Stomach (tissue), 8 donors: ENCODE measurements at regions not wholly inside any gene's neighbourhood (a gene's known extent, or its start where the extent isn't known, plus 50 kb on each side); places are given as distances from the start of the nearest gene placed in this dataset.

Source experiments
- DNase-seq, 2 donors: peaks; one replicate each; pipeline versions ENCODE4 v3.0.0 to v3.0.0-alpha.2; 2013 to 2019
- H3K27ac ChIP-seq, 5 donors: fragments of 200-600 bp in 4 of 5; sonication (generic) in 4 of 5; one replicate each; pipeline ENCODE4 v1.5.1; 2013 to 2019; ENCODE audit warnings: mild to moderate bottlenecking in 1 of 5, moderate library complexity in 1 of 5
- H3K27me3 ChIP-seq, 3 donors: fragments of 200-600 bp; sonication (generic); one replicate each; pipeline ENCODE4 v1.5.1; 2017 to 2019; ENCODE audit warnings: mixed run types in 1 of 3
- H3K36me3 ChIP-seq, 4 donors: fragments of 200-600 bp; sonication (generic); 1 replicate in 3 of 4; 2 replicates in 1 of 4; pipeline ENCODE4 v1.5.1; 2016 to 2019
- H3K4me1 ChIP-seq, 4 donors: fragments of 200-600 bp; sonication (generic); one replicate each; pipeline ENCODE4 v1.5.1; 2016 to 2019
- H3K4me3 ChIP-seq, 4 donors: fragments of 200-600 bp; sonication (generic) in 3 of 4; one replicate each; pipeline ENCODE4 v1.5.1; 2016 to 2019; ENCODE audit warnings: mild to moderate bottlenecking in 1 of 4
- H3K9me3 ChIP-seq, 4 donors: fragments of 200-600 bp; sonication (generic); one replicate each; pipeline ENCODE4 v1.5.1; 2016 to 2019
- EP300 ChIP-seq: sonication (generic); formaldehyde crosslinking; IDR thresholded peaks from one replicate; pipeline ENCODE4 v1.6.1; 2017; ENCODE audit warnings: antibody characterized with exemption
- POLR2A ChIP-seq, 4 donors: fragments of 450-650 bp; IDR thresholded peaks; one replicate each; pipeline ENCODE4 v1.6.1; 2016; ENCODE audit warnings: antibody characterized with exemption in 4 of 4, control low read depth in 2 of 4, mild to moderate bottlenecking in 1 of 4, moderate library complexity in 1 of 4
- POLR2AphosphoS5 ChIP-seq, 3 donors: sonication (generic); formaldehyde crosslinking; IDR thresholded peaks; one replicate each; pipeline ENCODE4 v1.6.1; 2016; ENCODE audit warnings: antibody characterized with exemption in 3 of 3
- WGBS, 5 donors: extraction: QIAGEN DNeasy Blood & Tissue Kit in 3 of 5; methylation state at CpG; one replicate each; pipeline versions ENCODE4 v1.1.5 to v1.1.7; 2013 to 2018; 5-methylcytosine and 5-hydroxymethylcytosine counted together
- intact Hi-C: fragments of 100-400 bp; cut with DNase I; formaldehyde crosslinking; loops from one replicate; pipeline ENCODE4 v1.15.1; 2023; ENCODE audit warnings: low total_unique reads
- TF ChIP-seq, protein P1 (sequence below), 7 experiments: fragments of 450-650 bp in 4 of 7; fragments of 200-600 bp in 3 of 7; sonication (generic) in 3 of 7; IDR thresholded peaks; one replicate each; pipeline ENCODE4 v1.5.1; 2016 to 2019; ENCODE audit warnings: antibody characterized with exemption in 7 of 7, control low read depth in 2 of 7, mild to moderate bottlenecking in 1 of 7
- donor health status: healthy with polysubstance abuse.
- donor health status: Bipolar disorder and iron deficiency.
- donor health status: healthy.

DNA sequence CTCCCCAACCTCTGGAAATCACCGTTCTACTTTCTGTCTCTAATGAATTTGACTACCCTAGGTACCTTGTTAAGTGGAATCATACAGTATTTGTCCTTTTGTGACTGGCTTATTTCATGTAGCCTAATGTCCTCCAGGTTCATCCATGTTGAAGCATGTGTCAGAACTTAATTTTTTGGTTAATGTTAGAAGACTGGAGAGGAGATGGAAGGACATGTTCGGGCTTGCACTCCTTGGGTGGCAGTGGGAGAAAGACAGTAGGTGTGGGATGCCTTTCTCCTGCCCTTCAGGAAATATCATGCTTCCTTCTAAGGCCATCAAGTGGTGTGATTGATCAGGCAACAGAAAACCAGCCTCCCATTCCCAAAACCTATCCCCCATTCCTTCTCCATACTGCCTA is 61.1 kb upstream of the RNF144B start:
- no peak overlapping the region for H3K4me3 ChIP-seq
- 79 to 90% (median 81%) methylated on average over 2 of the region's 2 CpGs for WGBS, 5 donors
- intact Hi-C loops, result no loop called here
- H3K27ac ChIP-seq, result no peak overlapping the region
- H3K27me3 ChIP-seq, result no peaks in the 10 kb centered on the region
- peaks cover 0 to 19% (median 3%) of the 10 kb centered on the region in 4 donors for H3K4me1 ChIP-seq
- no peaks in the 10 kb centered on the region for H3K9me3 ChIP-seq
- no peaks in the 10 kb centered on the region for H3K36me3 ChIP-seq
- DNase-seq, result no peak
- no peak for TF ChIP-seq EP300
- TF ChIP-seq POLR2AphosphoS5 (IDR thresholded peaks at IDR 0.05), result no peak
- TF ChIP-seq, protein P1, sequence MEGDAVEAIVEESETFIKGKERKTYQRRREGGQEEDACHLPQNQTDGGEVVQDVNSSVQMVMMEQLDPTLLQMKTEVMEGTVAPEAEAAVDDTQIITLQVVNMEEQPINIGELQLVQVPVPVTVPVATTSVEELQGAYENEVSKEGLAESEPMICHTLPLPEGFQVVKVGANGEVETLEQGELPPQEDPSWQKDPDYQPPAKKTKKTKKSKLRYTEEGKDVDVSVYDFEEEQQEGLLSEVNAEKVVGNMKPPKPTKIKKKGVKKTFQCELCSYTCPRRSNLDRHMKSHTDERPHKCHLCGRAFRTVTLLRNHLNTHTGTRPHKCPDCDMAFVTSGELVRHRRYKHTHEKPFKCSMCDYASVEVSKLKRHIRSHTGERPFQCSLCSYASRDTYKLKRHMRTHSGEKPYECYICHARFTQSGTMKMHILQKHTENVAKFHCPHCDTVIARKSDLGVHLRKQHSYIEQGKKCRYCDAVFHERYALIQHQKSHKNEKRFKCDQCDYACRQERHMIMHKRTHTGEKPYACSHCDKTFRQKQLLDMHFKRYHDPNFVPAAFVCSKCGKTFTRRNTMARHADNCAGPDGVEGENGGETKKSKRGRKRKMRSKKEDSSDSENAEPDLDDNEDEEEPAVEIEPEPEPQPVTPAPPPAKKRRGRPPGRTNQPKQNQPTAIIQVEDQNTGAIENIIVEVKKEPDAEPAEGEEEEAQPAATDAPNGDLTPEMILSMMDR (IDR thresholded peaks at IDR 0.05), result no peak
- TF ChIP-seq POLR2A (IDR thresholded peaks at IDR 0.05), result no peak

GRCh38 chr6:18324706-18325042 is 60.3 kb upstream of the DEK start:
- Histone ChIP-seq H3K27me3 (no peaks in the 10 kb centered on the region), H3K27ac (no peak overlapping the region), H3K36me3 (no peaks in the 10 kb centered on the region), H3K4me3 (no peak overlapping the region), H3K9me3 (no peaks in the 10 kb centered on the region), H3K4me1 (peaks cover 0 to 19% (median 3%) of the 10 kb centered on the region in 4 donors)
- intact Hi-C loops, result loop anchor here (5.0 kb wide), 1 partner anchor 183 kb away; no protein-coding TSS in a partner anchor
- TF ChIP-seq EP300 (no peak), POLR2A (IDR thresholded peaks at IDR 0.05) (no peak)
- TF ChIP-seq, protein P1 (IDR thresholded peaks at IDR 0.05), result no peak
- WGBS, 5 donors, result 18 to 39% (median 32%) methylated on average over 4 of the region's 4 CpGs
- DNase-seq, result no peak

GRCh38 chr6:18323935-18324705 is 59.8 kb upstream of the DEK start:
- Histone ChIP-seq H3K27ac (no peak overlapping the region), H3K27me3 (no peaks in the 10 kb centered on the region), H3K36me3 (no peaks in the 10 kb centered on the region), H3K9me3 (no peaks in the 10 kb centered on the region), H3K4me1 (peaks cover 0 to 19% (median 3%) of the 10 kb centered on the region in 4 donors), H3K4me3 (no peak overlapping the region)
- no peak for TF ChIP-seq POLR2AphosphoS5 (IDR thresholded peaks at IDR 0.05)
- TF ChIP-seq, protein P1 (IDR thresholded peaks at IDR 0.05), result peak in 5 of 7 experiments; percentile 40 to 73 (median 58)
- TF ChIP-seq POLR2A (IDR thresholded peaks at IDR 0.05), result no peak
- no peak for TF ChIP-seq EP300
- DNase-seq, result peak in 1 of 2 donors; percentile 68
- intact Hi-C loops, result loop anchor here (5.0 kb wide), 1 partner anchor 183 kb away; no protein-coding TSS in a partner anchor
- WGBS, 5 donors, result 25 to 32% (median 29%) methylated on average over 8 of the region's 8 CpGs

DNA sequence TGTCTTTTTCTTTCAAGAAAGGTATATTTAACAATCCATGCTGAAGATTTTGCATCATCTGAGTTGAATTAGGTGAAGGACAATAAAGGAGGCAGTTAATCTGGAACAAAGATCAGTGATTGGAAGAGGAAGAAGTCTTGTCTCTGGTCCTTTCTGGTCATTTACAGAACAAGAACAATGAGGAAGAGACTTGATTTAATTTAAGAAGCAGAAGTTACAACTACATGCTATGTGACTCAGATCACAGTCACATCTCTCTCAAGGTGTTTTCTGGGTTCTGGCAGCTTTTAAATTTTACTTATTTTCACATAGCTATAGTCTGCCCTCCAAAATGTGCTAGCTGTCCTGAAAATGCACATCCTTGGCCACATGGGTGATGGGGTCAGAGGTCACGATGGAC is 53.5 kb upstream of the DEK start:
- no peak overlapping the region for H3K4me3 ChIP-seq
- WGBS, 5 donors, result 0 to 53% (median 0%) methylated on average over 1 of the region's 1 CpG
- TF ChIP-seq EP300 (no peak), POLR2A (IDR thresholded peaks at IDR 0.05) (no peak), POLR2AphosphoS5 (IDR thresholded peaks at IDR 0.05) (no peak)
- TF ChIP-seq, protein P1 (IDR thresholded peaks at IDR 0.05), result no peak
- no peaks in the 10 kb centered on the region for H3K4me1 ChIP-seq
- no peak for DNase-seq
- no peaks in the 10 kb centered on the region for H3K27me3 ChIP-seq
- no peak overlapping the region for H3K27ac ChIP-seq
- intact Hi-C loops, result no loop called here
- no peaks in the 10 kb centered on the region for H3K36me3 ChIP-seq
- no peaks in the 10 kb centered on the region for H3K9me3 ChIP-seq
